Mammary epithelial cell (primary cell): ENCODE measurements at regions not wholly inside any gene's neighbourhood (a gene's known extent, or its start where the extent isn't known, plus 50 kb on each side); places are given as distances from the start of the nearest gene placed in this dataset.

Experiments used
- EZH2 ChIP-seq: IDR thresholded peaks from 2 replicates; pipeline ENCODE4 v1.6.1; 2012; ENCODE audit warnings: low read length, inconsistent platforms, borderline replicate concordance
- TF ChIP-seq, protein P1 (sequence below), 2 donors: IDR thresholded peaks in 1 of 2; conservative IDR thresholded peaks in 1 of 2; 2 replicates each; pipeline ENCODE4 v1.5.1; 2011 to 2012; ENCODE audit warnings: inconsistent platforms in 2 of 2, low read length in 2 of 2, mild to moderate bottlenecking in 2 of 2, control low read depth in 1 of 2, low read depth in 1 of 2; ENCODE audit not compliant: insufficient read depth in 1 of 2; ENCODE audit errors: extremely low read depth in 1 of 2

- TF ChIP-seq EZH2, result no peak
- TF ChIP-seq, protein P1, sequence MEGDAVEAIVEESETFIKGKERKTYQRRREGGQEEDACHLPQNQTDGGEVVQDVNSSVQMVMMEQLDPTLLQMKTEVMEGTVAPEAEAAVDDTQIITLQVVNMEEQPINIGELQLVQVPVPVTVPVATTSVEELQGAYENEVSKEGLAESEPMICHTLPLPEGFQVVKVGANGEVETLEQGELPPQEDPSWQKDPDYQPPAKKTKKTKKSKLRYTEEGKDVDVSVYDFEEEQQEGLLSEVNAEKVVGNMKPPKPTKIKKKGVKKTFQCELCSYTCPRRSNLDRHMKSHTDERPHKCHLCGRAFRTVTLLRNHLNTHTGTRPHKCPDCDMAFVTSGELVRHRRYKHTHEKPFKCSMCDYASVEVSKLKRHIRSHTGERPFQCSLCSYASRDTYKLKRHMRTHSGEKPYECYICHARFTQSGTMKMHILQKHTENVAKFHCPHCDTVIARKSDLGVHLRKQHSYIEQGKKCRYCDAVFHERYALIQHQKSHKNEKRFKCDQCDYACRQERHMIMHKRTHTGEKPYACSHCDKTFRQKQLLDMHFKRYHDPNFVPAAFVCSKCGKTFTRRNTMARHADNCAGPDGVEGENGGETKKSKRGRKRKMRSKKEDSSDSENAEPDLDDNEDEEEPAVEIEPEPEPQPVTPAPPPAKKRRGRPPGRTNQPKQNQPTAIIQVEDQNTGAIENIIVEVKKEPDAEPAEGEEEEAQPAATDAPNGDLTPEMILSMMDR (conservative IDR thresholded peaks at IDR 0.05 in 1 of 2, IDR thresholded peaks at IDR 0.05 in 1 of 2; ENCODE audit: extremely low read depth in 1 of 2, insufficient read depth in 1 of 2, low read depth in 1 of 2, low read length in 2 of 2), result no peak
These were observed 78.4 kb downstream of the LUZP4 start for GRCh38 chrX:115367951-115368350.
